ENCODE measurements at regions not wholly inside any gene's neighbourhood (a gene's known extent, or its start where the extent isn't known, plus 50 kb on each side); places are given as distances from the start of the nearest gene placed in this dataset.

GRCh38 chr13:112236016-112236415 is 140.1 kb upstream of the SPACA7 start:
- H3K27me3 ChIP-seq (ENCODE audit: insufficient read depth, low read length), result peaks cover 16% of the 10 kb centered on the region
- intact Hi-C loops (cut with micrococcal nuclease), result no loop called here
- no peak overlapping the region for H3K9ac ChIP-seq (ENCODE audit: low read length)
- BruUV-seq (replicated peaks), result no TSS peak
- RAD21 ChIA-PET (ENCODE audit: low non-redundant PET in 1 of 2, low total read pairs in 2 of 2, uncharacterized antibody in 2 of 2, unreplicated experiment in 2 of 2), result no interaction called here
- no peak for DNase-seq (ENCODE audit: low read depth, low spot score)
- no peaks in the 10 kb centered on the region for H3K79me2 ChIP-seq (ENCODE audit: insufficient read depth, low read length)
- no peak overlapping the region for H3K4me2 ChIP-seq (ENCODE audit: low read length)
- no peaks in the 10 kb centered on the region for H3K9me2 ChIP-seq (ENCODE audit: insufficient read depth)
- POLR2A ChIA-PET, result no interaction called here
- H4K20me1 ChIP-seq (ENCODE audit: insufficient read depth), result no peaks in the 10 kb centered on the region
- no peaks in the 10 kb centered on the region for H3K36me3 ChIP-seq (ENCODE audit: control insufficient read depth in 1 of 2, insufficient read depth in 2 of 2, low read length in 2 of 2)
- H3K9me3 ChIP-seq (ENCODE audit: control insufficient read depth in 1 of 2, insufficient read depth in 1 of 2, low read depth in 1 of 2, low read length in 2 of 2), result no peaks in the 10 kb centered on the region
- H2AFZ ChIP-seq (ENCODE audit: low read depth, low read length, poor library complexity, severe bottlenecking), result no peak overlapping the region
- no peak overlapping the region for H3K27ac ChIP-seq (ENCODE audit: low read depth, low read length)
- no peak for ATAC-seq
- no peak overlapping the region for H3K4me3 ChIP-seq (replicated peaks in 1 of 2; ENCODE audit: low read depth in 1 of 2, low read length in 2 of 2)
- CTCF ChIA-PET, result no interaction called here
- no peak for TF ChIP-seq MAX (IDR thresholded peaks at IDR 0.05)
- TF ChIP-seq, protein P1, sequence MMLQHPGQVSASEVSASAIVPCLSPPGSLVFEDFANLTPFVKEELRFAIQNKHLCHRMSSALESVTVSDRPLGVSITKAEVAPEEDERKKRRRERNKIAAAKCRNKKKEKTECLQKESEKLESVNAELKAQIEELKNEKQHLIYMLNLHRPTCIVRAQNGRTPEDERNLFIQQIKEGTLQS (IDR thresholded peaks at IDR 0.05), result no peak
- no peak for TF ChIP-seq EZH2phosphoT487 (IDR thresholded peaks at IDR 0.05; ENCODE audit: borderline replicate concordance)
- TF ChIP-seq POLR2A (IDR thresholded peaks at IDR 0.05; ENCODE audit: borderline replicate concordance, extremely low read depth, insufficient read depth, insufficient read length), result no peak
- TF ChIP-seq SP1 (IDR thresholded peaks at IDR 0.05; ENCODE audit: low read depth), result no peak
- TF ChIP-seq CBX3 (IDR thresholded peaks at IDR 0.05; ENCODE audit: low read depth), result no peak
- no peak for TF ChIP-seq POLR2AphosphoS5 (IDR thresholded peaks at IDR 0.05; ENCODE audit: low read depth, low read length)
- TF ChIP-seq ZBTB33 (IDR thresholded peaks at IDR 0.05; ENCODE audit: extremely low read depth, insufficient replicate concordance, low read length), result no peak
- TF ChIP-seq CEBPB (IDR thresholded peaks at IDR 0.05; ENCODE audit: low read depth), result no peak
- no peak for TF ChIP-seq TCF7L2 (IDR thresholded peaks at IDR 0.05; ENCODE audit: borderline replicate concordance, extremely low read depth, insufficient read depth, insufficient read length)
- TF ChIP-seq CTCF (IDR thresholded peaks at IDR 0.05 in 2 of 3, conservative IDR thresholded peaks at IDR 0.05 in 1 of 3; ENCODE audit: borderline replicate concordance in 1 of 3, insufficient read depth in 1 of 3, low read depth in 2 of 3, low read length in 2 of 3), result no peak
- TF ChIP-seq EGR1 (IDR thresholded peaks at IDR 0.05; ENCODE audit: low read depth), result no peak
- no peak for TF ChIP-seq ZNF274 (IDR thresholded peaks at IDR 0.05; ENCODE audit: low read depth, low read length)
- no peak for TF ChIP-seq ELF1 (IDR thresholded peaks at IDR 0.05; ENCODE audit: borderline replicate concordance, low read depth)
- TF ChIP-seq FOSL1 (IDR thresholded peaks at IDR 0.05; ENCODE audit: low read depth), result no peak
- no peak for TF ChIP-seq SRF (IDR thresholded peaks at IDR 0.05; ENCODE audit: low read depth)
- H3K4me1 ChIP-seq (ENCODE audit: control insufficient read depth in 1 of 2, insufficient read depth in 2 of 2, low read length in 2 of 2), result no peaks in the 10 kb centered on the region
